ENCODE measurements at regions not wholly inside any gene's neighbourhood (a gene's known extent, or its start where the extent isn't known, plus 50 kb on each side); places are given as distances from the start of the nearest gene placed in this dataset.
"Not testable (repeated sequence)": the region's sequence is repeated elsewhere in the genome, so short reads cannot be mapped to it uniquely, and the experiment has no call there.

GRCh38 chr6:37570482-37571133, 70.9 kb upstream of the CCDC167 start:
- no peak for DNase-seq (ENCODE audit: low read depth)
- TF ChIP-seq, protein P1, sequence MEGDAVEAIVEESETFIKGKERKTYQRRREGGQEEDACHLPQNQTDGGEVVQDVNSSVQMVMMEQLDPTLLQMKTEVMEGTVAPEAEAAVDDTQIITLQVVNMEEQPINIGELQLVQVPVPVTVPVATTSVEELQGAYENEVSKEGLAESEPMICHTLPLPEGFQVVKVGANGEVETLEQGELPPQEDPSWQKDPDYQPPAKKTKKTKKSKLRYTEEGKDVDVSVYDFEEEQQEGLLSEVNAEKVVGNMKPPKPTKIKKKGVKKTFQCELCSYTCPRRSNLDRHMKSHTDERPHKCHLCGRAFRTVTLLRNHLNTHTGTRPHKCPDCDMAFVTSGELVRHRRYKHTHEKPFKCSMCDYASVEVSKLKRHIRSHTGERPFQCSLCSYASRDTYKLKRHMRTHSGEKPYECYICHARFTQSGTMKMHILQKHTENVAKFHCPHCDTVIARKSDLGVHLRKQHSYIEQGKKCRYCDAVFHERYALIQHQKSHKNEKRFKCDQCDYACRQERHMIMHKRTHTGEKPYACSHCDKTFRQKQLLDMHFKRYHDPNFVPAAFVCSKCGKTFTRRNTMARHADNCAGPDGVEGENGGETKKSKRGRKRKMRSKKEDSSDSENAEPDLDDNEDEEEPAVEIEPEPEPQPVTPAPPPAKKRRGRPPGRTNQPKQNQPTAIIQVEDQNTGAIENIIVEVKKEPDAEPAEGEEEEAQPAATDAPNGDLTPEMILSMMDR (IDR thresholded peaks at IDR 0.05; ENCODE audit: insufficient read depth, low read depth, low read length): no peak
- H3K4me3 ChIP-seq (ENCODE audit: low read depth, low read length): no peak overlapping the region

DNA sequence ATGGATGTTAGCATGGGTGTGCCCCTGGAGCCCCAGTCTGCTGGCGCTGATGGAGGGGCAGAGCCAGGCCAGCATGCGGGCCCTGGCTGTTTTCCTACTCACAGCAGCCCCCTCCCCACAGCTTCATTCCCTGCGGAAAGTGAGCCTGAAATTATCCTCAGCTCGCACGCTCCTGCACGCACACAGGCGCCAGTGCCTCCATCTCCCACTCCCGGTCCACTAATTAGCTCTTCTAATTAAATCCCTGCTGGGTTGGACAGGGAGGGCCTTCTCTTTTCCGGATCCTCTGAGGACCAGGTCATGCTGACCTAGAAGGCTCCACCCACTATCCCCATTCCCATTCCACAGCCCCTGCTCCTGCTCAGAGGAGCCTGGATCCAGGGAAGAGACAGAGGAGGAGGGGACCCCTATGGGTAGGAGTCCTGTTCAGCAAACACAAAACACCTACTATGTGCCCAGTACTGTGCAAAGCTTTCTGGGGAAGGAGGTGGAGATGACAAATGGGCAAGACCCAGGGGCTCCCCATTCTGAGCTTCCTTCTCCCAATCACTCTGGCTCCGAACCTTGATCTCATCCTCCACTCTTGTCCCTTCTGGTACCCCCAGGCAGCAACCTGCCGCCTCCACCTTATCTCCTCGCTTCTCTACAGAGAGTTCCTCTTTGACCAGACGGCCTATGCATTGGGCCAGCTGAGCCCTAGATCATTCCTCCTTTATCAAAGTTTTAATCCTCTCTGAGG, 70.2 kb upstream of the CCDC167 start:
- TF ChIP-seq, protein P1 (IDR thresholded peaks at IDR 0.05; ENCODE audit: insufficient read depth, low read depth, low read length): no peak

DNA sequence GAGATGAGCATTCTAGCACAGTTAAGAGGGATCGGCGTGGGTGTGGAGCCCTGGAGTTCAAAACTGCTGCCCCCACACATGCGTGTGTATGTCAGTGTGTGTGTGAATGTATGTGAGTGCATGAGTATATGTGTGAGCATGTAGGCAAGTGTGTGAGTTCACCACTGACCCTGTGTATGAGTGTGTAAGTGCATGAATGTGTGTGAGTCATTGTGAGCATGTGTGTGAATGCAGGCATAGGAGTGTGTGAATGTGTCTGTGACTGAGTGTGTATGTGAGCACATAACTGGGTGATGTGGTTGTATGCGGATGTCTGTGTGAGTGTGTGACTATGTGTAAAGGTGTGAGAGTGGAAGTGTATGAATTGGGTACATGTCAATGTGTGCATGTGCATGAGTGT, 69.6 kb upstream of the CCDC167 start:
- H3K4me3 ChIP-seq (ENCODE audit: low read depth, low read length): no peak overlapping the region
- TF ChIP-seq, protein P1 (IDR thresholded peaks at IDR 0.05; ENCODE audit: insufficient read depth, low read depth, low read length): no peak
- DNase-seq (ENCODE audit: low read depth): no peak

More for the DNA sequence above, 70.2 kb upstream of the CCDC167 start:
- DNase-seq (ENCODE audit: low read depth): no peak
- H3K4me3 ChIP-seq (ENCODE audit: low read depth, low read length): no peak overlapping the region

DNA sequence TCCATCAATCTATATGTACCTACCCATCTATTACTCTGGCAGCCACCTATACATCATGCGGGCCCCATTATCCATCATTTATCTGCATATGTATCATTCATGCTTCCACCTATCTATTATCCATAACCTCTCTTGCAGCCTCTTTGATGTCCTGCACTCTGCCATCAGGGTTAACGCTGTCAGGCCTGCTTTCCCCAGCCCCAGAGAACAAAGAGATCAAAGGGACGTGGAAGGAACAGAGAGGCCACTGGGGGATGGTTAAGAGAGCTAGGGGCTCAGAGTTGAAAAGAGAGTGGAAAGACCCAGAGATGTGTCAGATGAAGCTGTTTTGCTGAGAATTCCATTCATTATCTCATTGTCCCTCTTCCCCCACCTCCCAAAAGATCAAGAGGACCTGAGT, 67.3 kb upstream of the CCDC167 start:
- TF ChIP-seq, protein P1 (IDR thresholded peaks at IDR 0.05; ENCODE audit: insufficient read depth, low read depth, low read length): no peak
- no peak overlapping the region for H3K4me3 ChIP-seq (ENCODE audit: low read depth, low read length)
- DNase-seq (ENCODE audit: low read depth): no peak

DNA sequence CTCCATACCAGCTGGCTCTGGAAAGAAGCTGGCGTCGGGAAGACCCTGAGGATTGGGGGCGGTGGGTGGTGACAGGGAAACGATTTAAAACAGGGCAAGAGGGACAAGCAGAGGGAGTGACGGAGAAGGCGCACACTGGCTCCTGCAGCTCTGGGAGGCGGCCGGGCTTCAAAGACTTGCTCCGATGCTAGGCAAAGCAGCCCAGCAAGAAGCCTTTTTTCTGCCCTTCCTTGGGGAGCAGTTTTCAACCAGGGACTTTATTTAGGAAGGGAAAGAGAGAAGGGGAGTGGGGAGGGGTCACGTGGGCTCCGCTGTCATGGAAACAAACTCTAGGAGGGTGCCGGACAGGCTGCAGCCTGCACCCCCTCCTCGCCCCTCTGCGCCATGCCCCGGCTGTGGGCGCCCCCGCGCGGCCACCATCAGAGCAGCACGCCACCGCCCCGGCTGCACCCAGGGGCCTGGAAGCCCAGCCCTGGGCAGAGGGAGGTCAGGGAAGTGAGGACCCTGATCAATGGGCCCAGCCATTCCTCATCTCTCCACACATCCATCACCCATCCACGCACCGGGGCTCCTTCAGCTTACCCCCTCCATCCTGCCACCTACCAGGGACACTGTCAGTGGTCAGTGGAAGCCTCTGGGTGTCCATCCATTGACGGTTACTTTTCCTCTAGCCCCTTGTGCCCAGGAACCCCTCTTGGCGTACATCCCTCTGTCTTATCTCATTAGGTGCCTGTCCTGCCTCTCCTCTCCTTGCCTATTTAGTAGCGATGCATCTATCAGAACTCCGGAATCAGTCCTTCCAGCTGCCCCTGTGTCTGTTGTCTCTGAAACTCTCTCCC, 66.6 kb upstream of the CCDC167 start:
- TF ChIP-seq, protein P1 (IDR thresholded peaks at IDR 0.05; ENCODE audit: insufficient read depth, low read depth, low read length): peak; percentile 86
- H3K4me3 ChIP-seq (ENCODE audit: low read depth, low read length): peak overlapping the region; percentile 43
- peak; percentile 30 for DNase-seq (ENCODE audit: low read depth)

DNA sequence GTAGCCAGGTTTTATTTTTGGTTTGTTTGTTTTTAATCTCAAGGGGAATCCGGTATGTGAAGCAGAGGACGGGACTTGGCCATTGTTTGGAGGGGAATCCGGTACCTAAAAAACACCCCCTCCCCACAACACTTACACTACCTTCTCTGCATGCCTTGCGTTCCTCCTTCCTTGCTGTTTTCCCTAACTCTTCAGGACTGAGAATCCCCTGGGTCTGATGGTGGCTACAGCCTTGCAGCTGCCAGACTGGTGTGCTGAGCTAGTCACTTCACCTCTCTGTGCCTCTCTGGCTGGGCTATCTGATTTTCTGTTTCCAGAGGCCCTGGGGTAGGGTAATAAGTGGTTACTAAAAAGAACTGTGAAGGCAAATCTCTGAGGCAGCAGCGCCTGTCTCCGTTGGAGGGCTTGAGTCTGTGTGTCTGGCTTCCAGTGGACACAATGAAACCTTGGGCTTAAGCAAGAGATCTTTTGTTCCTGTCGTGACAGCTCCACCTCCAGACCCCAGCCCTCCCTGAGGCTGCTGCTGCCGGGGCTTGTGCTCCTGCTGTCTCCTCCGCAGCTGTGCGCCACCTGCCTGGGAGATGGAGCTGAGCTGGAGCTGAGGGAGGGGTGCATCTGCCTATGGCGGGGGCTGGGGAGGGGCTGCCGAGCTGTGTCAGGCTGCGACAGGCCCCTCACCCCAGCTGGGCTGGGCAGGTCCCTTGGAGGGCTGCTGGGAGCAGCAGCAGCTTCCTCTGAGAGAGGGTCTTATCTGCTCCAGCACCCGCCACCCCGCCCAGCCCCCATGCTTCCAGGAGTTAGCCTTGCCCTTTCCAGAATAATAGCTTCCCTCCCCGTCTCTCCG, 65.8 kb upstream of the CCDC167 start:
- H3K4me3 ChIP-seq (ENCODE audit: low read depth, low read length): peak overlapping the region; percentile 43
- DNase-seq (ENCODE audit: low read depth): no peak
- TF ChIP-seq, protein P1 (IDR thresholded peaks at IDR 0.05; ENCODE audit: insufficient read depth, low read depth, low read length): no peak

- DNase-seq (ENCODE audit: low read depth); H3K4me3 ChIP-seq (ENCODE audit: low read depth, low read length): not testable (repeated sequence)
Observed at GRCh38 chr6:37562926-37563288, 63.2 kb upstream of the CCDC167 start.
